Ovary (tissue), 7 donors: ENCODE measurements at regions not wholly inside any gene's neighbourhood (a gene's known extent, or its start where the extent isn't known, plus 50 kb on each side); places are given as distances from the start of the nearest gene placed in this dataset.

Source experiments
- DNase-seq, 5 donors: peaks; one replicate each; pipeline ENCODE4 v3.0.0-alpha.2; 2019 to 2020
- H3K27ac ChIP-seq, 2 donors: fragments of 200-600 bp; one replicate each; pipeline versions ENCODE4 v1.5.1 to v1.8.0; 2019 to 2022
- H3K27me3 ChIP-seq: fragments of 200-600 bp; one replicate; pipeline ENCODE4 v1.8.0; 2022
- H3K36me3 ChIP-seq: fragments of 200-600 bp; sonication (generic); one replicate; pipeline ENCODE4 v1.5.1; 2019
- H3K4me1 ChIP-seq: one replicate; pipeline ENCODE4 v1.8.1; 2013; ENCODE audit warnings: mild to moderate bottlenecking, moderate library complexity; ENCODE audit not compliant: insufficient read depth
- H3K4me3 ChIP-seq: fragments of 200-600 bp; sonication (generic); one replicate; pipeline ENCODE4 v1.5.1; 2017
- H3K9me3 ChIP-seq, 2 donors: fragments of 200-600 bp in 1 of 2; sonication (generic) in 1 of 2; one replicate each; pipeline versions ENCODE4 v1.5.1 to v1.8.1; 2013 to 2019; ENCODE audit warnings: mild to moderate bottlenecking in 1 of 2, moderate library complexity in 1 of 2
- EP300 ChIP-seq: sonication (generic); formaldehyde crosslinking; IDR thresholded peaks from one replicate; pipeline ENCODE4 v1.6.1; 2017; ENCODE audit warnings: antibody characterized with exemption
- POLR2A ChIP-seq: fragments of 450-650 bp; IDR thresholded peaks from one replicate; pipeline ENCODE4 v1.6.1; 2017; ENCODE audit warnings: antibody characterized with exemption, mild to moderate bottlenecking, moderate library complexity
- WGBS, 3 donors: extraction: QIAGEN DNeasy Blood & Tissue Kit in 1 of 3; methylation state at CpG; one replicate each; pipeline versions ENCODE4 v1.1.5 to v1.1.7; 2013 to 2017; 5-methylcytosine and 5-hydroxymethylcytosine counted together
- intact Hi-C, 4 donors: fragments of 100-400 bp; cut with DNase I; formaldehyde crosslinking; loops; one replicate each; pipeline versions ENCODE4 v1.11.0 to v1.15.1; 2022 to 2023
- TF ChIP-seq, protein P1 (sequence below), 3 donors: fragments of 450-650 bp in 2 of 3; fragments of 200-600 bp in 1 of 3; IDR thresholded peaks; one replicate each; pipeline versions ENCODE4 v1.5.1 to v1.8.0; 2016 to 2022; ENCODE audit warnings: antibody characterized with exemption in 3 of 3, mild to moderate bottlenecking in 1 of 3
- donor health status: DM: no; HTN: no; CAD: no; lungs with moderate emphysema.
- donor health status: DM: no; HTN: no; CAD: no.
- donor health status: Bipolar disorder and iron deficiency.
- donor health status: DM: no; HTN: no; CAD: no.
- donor health status: DM: yes; HTN: yes; CAD: no.

DNA sequence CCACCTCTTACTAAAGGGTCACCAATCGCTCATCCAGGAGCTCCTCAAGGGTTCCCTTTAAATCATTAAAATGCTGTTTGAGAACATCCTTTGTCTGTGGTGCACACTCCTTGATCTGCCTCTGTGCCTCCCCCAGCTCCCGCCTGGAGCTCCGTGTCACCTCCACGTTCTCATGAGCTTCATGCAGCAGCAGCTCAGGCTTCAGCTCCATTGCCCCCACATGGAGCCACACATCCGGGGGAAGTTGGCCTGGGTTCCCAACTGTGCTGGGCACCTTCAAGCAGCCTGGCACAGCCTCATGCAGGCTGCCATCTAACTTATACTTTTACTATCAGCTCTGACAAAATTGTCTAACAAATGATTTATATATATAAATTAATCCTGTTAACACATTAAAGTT, 585.8 kb upstream of the FAM174A start:
- 86 to 91% (median 87%) methylated on average over 5 of the region's 5 CpGs for WGBS, 3 donors
- no peaks in the 10 kb centered on the region for H3K4me1 ChIP-seq
- no peaks in the 10 kb centered on the region for H3K27me3 ChIP-seq
- H3K36me3 ChIP-seq = no peaks in the 10 kb centered on the region
- intact Hi-C loops = no loop called here
- no peak for TF ChIP-seq POLR2A
- TF ChIP-seq EP300 = no peak
- TF ChIP-seq, protein P1, sequence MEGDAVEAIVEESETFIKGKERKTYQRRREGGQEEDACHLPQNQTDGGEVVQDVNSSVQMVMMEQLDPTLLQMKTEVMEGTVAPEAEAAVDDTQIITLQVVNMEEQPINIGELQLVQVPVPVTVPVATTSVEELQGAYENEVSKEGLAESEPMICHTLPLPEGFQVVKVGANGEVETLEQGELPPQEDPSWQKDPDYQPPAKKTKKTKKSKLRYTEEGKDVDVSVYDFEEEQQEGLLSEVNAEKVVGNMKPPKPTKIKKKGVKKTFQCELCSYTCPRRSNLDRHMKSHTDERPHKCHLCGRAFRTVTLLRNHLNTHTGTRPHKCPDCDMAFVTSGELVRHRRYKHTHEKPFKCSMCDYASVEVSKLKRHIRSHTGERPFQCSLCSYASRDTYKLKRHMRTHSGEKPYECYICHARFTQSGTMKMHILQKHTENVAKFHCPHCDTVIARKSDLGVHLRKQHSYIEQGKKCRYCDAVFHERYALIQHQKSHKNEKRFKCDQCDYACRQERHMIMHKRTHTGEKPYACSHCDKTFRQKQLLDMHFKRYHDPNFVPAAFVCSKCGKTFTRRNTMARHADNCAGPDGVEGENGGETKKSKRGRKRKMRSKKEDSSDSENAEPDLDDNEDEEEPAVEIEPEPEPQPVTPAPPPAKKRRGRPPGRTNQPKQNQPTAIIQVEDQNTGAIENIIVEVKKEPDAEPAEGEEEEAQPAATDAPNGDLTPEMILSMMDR (IDR thresholded peaks at IDR 0.05) = no peak
- DNase-seq = no peak
- H3K9me3 ChIP-seq = no peaks in the 10 kb centered on the region
- no peak overlapping the region for H3K27ac ChIP-seq
- no peak overlapping the region for H3K4me3 ChIP-seq

DNA sequence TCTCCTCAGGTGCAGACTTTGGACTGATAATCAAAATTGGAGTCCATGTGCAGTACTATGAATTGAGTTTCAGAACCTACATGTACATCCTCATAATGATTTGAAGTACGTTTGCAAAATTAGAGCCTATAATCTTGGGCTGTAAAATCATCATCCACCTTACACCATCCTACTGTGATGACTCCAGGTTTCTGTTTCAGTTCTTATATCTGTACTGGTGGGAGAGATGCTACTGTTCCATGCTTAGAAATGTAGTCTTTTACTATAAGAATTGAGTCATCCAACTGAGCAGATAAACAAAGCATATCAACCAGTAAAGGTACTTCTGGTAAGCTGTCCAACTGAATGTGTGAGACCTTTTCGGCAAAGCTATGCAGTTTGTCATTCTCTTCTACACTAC, 586.3 kb upstream of the FAM174A start:
- no peak overlapping the region for H3K27ac ChIP-seq
- intact Hi-C loops = no loop called here

DNA sequence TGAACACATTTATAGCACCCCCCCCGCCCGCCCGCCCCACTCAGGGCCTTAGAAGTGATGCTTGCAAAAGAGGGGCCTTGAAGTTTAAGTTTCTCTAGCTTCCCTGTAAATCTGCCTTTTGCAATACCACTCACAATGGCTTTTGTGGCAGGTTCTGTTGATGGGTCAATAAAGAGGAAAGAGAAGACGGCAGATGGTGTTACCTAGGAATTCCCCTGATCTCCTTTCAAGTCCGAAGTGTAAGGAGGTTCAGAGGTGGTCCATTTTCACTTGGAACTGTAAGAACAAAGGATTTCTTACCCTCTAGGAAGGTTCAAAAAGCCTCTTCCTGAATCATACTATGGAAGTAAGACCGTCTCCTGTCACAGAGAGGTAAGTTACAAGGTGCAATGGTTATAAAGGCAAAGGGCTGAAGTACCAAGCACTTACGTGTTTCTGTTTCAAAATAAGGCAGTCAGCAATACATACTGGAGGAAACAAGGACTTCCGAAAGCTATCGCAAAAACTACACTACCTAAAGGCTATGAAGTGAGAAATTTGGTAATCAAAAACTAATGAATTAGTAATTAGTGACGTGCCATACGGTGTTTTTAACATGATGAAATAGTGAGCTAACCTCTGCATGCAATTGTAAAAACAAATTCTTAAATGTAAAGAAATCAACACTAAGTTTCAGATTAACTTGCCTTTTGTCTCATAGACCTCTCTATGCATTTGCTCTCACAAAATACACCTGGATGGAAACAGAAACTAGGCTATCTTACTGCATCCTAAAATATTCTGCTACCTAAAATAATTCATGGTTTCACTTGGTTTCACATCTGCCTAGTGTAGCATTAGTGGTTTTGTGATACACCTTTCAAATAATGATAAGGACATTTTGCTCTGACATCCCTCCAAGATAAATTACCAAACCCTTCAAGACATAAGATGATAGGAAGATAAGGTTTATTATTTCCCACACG, 589.4 kb upstream of the FAM174A start:
- H3K27me3 ChIP-seq = no peaks in the 10 kb centered on the region
- H3K9me3 ChIP-seq = no peaks in the 10 kb centered on the region
- TF ChIP-seq POLR2A = no peak
- TF ChIP-seq EP300 = no peak
- TF ChIP-seq, protein P1 (IDR thresholded peaks at IDR 0.05) = no peak
- H3K27ac ChIP-seq = no peak overlapping the region
- H3K4me3 ChIP-seq = no peak overlapping the region
- H3K4me1 ChIP-seq = no peaks in the 10 kb centered on the region
- no peaks in the 10 kb centered on the region for H3K36me3 ChIP-seq
- 71 to 79% (median 72%) methylated on average over 12 of the region's 12 CpGs for WGBS, 3 donors
- no peak for DNase-seq
- intact Hi-C loops = no loop called here

More for the DNA sequence above, 586.3 kb upstream of the FAM174A start:
- Histone ChIP-seq H3K4me1 (no peaks in the 10 kb centered on the region), H3K27me3 (no peaks in the 10 kb centered on the region), H3K4me3 (no peak overlapping the region), H3K9me3 (no peaks in the 10 kb centered on the region), H3K36me3 (no peaks in the 10 kb centered on the region)
- no peak for DNase-seq
- 81 to 86% (median 82%) methylated on average over 2 of the region's 2 CpGs for WGBS, 3 donors
- TF ChIP-seq EP300 (no peak), POLR2A (no peak)
- TF ChIP-seq, protein P1 (IDR thresholded peaks at IDR 0.05) = no peak

DNA sequence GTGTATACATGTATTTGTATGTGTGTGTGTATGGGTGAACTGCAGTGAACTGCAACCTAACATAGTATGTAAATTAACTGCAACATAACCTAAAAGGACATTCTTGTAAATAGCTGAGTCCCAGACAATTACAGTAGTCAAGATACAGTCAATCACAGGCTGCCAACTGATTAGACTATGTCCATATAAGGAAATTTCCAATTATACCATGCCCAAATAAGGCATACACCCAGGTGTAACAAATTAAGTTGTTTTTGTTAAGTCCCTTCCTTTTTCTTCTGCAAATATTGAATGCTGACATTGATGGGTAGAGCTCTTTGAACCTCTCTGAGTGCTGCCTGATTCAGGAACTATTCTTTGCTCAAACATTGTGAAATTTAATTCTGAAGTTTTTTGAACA, 594.6 kb upstream of the FAM174A start:
- intact Hi-C loops = no loop called here
- Histone ChIP-seq H3K4me3 (no peak overlapping the region), H3K4me1 (no peaks in the 10 kb centered on the region), H3K9me3 (no peaks in the 10 kb centered on the region), H3K36me3 (no peaks in the 10 kb centered on the region), H3K27ac (no peak overlapping the region), H3K27me3 (no peaks in the 10 kb centered on the region)
- TF ChIP-seq EP300 (no peak), POLR2A (no peak)
- TF ChIP-seq, protein P1 (IDR thresholded peaks at IDR 0.05) = no peak
- no peak for DNase-seq
